ENCODE measurements at regions not wholly inside any gene's neighbourhood (a gene's known extent, or its start where the extent isn't known, plus 50 kb on each side); places are given as distances from the start of the nearest gene placed in this dataset.

DNA sequence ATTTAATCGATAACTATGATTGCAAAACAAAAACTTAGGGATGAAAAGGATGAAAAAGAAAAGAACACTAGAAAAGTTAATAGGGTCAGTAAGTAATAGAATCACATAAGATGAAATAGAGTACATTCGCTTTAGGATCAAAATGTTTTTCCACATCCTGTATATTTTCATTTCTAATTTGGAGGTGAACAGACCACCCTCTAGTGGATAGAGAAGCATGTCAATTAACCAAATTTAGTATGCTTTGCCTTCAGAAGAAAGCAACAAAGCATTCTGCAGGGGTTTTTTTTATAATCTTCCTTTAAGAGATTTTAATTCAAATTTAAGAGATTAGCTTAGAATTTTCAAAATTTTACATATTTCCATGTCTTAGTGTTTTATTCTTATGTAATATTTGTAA lies 611.0 kb upstream of the SGCG start:
- Mint-ChIP-seq H3K9me3 (ENCODE audit: low read depth) (peaks cover 3% of the 10 kb centered on the region), H3K4me3 (ENCODE audit: unreplicated experiment) (no peak overlapping the region), H3K4me1 (ENCODE audit: low read depth) (no peaks in the 10 kb centered on the region), H3K27ac (ENCODE audit: unreplicated experiment) (no peak overlapping the region), H3K27me3 (ENCODE audit: low read depth) (no peaks in the 10 kb centered on the region), H3K36me3 (ENCODE audit: low read depth) (no peaks in the 10 kb centered on the region)
- TF ChIP-seq, protein P1, sequence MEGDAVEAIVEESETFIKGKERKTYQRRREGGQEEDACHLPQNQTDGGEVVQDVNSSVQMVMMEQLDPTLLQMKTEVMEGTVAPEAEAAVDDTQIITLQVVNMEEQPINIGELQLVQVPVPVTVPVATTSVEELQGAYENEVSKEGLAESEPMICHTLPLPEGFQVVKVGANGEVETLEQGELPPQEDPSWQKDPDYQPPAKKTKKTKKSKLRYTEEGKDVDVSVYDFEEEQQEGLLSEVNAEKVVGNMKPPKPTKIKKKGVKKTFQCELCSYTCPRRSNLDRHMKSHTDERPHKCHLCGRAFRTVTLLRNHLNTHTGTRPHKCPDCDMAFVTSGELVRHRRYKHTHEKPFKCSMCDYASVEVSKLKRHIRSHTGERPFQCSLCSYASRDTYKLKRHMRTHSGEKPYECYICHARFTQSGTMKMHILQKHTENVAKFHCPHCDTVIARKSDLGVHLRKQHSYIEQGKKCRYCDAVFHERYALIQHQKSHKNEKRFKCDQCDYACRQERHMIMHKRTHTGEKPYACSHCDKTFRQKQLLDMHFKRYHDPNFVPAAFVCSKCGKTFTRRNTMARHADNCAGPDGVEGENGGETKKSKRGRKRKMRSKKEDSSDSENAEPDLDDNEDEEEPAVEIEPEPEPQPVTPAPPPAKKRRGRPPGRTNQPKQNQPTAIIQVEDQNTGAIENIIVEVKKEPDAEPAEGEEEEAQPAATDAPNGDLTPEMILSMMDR (IDR thresholded peaks at IDR 0.05) = peak; percentile 67
- no peak for DNase-seq (ENCODE audit: low spot score)

DNA sequence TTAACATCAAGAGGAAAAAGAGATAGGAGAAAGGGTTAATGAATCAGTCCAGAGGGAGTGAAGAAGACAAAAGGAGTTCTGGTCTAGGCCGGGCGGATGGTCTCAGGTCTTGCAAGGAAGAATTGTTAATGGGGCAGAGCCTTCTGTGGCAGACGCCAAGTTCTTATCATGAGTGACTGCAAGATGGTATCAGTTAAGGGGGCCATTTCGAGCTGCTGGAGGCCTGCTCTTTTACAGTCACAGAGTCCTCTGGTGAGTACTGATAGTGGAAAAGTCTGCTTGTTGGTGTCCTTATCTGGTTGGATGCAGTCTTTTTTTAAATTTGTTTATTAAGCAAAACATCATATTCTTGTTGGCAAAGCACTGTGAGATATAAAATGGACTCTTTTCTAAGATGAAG lies 590.9 kb upstream of the SGCG start:
- Mint-ChIP-seq H3K9me3 (ENCODE audit: low read depth) (peaks cover 7% of the 10 kb centered on the region), H3K27me3 (ENCODE audit: low read depth) (peaks cover 2% of the 10 kb centered on the region)
- TF ChIP-seq, protein P1 (IDR thresholded peaks at IDR 0.05) = no peak

DNA sequence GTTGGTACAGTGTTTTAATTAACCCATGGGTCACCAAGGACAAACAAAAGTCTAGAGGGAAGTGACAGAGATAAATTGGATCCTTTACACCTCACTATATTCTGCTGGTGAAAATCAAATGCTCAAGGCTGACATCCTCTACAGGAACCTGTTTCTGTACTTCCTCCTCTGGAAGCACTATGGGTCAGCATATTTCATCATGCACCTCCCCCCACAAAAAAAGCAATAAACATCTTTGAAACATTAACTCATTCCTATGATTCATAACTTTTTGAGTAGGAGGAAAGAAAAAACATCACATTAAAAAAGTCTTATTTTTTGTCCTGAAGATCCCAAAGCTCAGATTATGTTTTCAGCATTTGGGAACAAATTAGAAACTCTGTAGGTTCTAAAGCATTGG lies 588.3 kb upstream of the SGCG start:
- H3K4me3 Mint-ChIP-seq (ENCODE audit: unreplicated experiment) = no peak overlapping the region
- no peaks in the 10 kb centered on the region for H3K36me3 Mint-ChIP-seq (ENCODE audit: low read depth)
- H3K9me3 Mint-ChIP-seq (ENCODE audit: low read depth) = no peaks in the 10 kb centered on the region
- H3K27me3 Mint-ChIP-seq (ENCODE audit: low read depth) = no peaks in the 10 kb centered on the region
- no peak overlapping the region for H3K27ac Mint-ChIP-seq (ENCODE audit: unreplicated experiment)
- peaks cover 10% of the 10 kb centered on the region for H3K4me1 Mint-ChIP-seq (ENCODE audit: low read depth)
- TF ChIP-seq, protein P1 (IDR thresholded peaks at IDR 0.05) = no peak
- DNase-seq (ENCODE audit: low spot score) = no peak

More for the DNA sequence above, 590.9 kb upstream of the SGCG start:
- H3K4me3 Mint-ChIP-seq (ENCODE audit: unreplicated experiment) = no peak overlapping the region
- H3K36me3 Mint-ChIP-seq (ENCODE audit: low read depth) = peaks cover 3% of the 10 kb centered on the region
- peaks cover 5% of the 10 kb centered on the region for H3K4me1 Mint-ChIP-seq (ENCODE audit: low read depth)
- no peak overlapping the region for H3K27ac Mint-ChIP-seq (ENCODE audit: unreplicated experiment)
- DNase-seq (ENCODE audit: low spot score) = no peak

DNA sequence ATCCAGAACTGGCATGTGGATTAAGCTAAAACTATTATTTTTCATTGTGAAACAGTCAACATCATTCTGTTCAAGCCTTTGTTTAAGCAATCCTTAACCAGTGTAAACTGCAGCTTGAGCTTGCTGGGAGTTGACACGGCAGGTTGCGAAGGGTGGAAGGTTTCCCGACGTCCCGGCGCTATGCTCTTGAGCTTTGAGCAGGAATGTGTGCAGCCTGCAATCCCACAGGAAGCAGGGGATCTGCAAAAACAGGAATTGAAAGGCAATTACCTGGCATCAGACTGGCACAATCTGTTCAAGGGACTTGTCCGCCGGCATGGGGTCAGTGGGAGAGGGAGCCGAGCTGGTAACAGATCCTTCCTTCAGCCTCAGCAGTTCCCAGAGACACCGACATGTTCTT lies 586.7 kb upstream of the SGCG start:
- Mint-ChIP-seq H3K36me3 (ENCODE audit: low read depth) (no peaks in the 10 kb centered on the region), H3K4me3 (ENCODE audit: unreplicated experiment) (no peak overlapping the region), H3K27ac (ENCODE audit: unreplicated experiment) (no peak overlapping the region), H3K4me1 (ENCODE audit: low read depth) (peaks cover 10% of the 10 kb centered on the region), H3K27me3 (ENCODE audit: low read depth) (no peaks in the 10 kb centered on the region), H3K9me3 (ENCODE audit: low read depth) (no peaks in the 10 kb centered on the region)
- no peak for DNase-seq (ENCODE audit: low spot score)
- TF ChIP-seq, protein P1 (IDR thresholded peaks at IDR 0.05) = no peak

DNA sequence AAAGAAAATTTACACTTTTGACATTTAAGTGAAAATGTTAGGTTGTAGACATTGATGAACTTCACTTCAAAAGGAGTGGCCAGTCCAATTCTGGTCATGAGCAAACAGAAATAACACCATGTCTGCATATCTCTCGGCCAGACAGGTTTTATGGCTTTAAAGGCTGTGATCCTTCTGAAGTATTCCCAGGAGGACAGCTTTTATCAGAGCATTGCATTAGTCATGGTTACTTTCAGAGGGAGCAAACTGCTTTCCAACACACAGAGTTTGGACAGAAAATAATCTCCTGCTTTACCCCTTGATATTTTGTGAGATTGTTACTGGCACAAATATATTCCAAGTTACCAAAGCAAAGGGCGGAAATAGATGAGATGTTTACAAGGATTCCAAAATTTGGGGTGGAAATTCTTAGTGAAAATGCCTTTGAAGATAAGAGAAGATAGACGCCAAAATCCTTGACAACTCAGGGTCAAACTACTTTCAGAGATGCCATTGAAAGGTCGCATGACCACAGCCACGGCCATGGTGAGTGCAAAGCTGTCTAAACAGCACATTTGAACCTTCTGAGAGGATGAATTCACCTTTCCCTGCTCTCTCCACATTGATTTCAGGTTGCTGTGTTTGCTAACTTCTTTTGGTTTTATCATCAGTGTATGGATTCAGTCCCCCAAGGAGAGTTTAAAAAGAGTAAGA lies 584.5 kb upstream of the SGCG start:
- TF ChIP-seq, protein P1 (IDR thresholded peaks at IDR 0.05) = no peak
- DNase-seq (ENCODE audit: low spot score) = no peak
- Mint-ChIP-seq H3K36me3 (ENCODE audit: low read depth) (no peaks in the 10 kb centered on the region), H3K27ac (ENCODE audit: unreplicated experiment) (no peak overlapping the region), H3K4me1 (ENCODE audit: low read depth) (peaks cover 10% of the 10 kb centered on the region), H3K4me3 (ENCODE audit: unreplicated experiment) (no peak overlapping the region), H3K27me3 (ENCODE audit: low read depth) (no peaks in the 10 kb centered on the region), H3K9me3 (ENCODE audit: low read depth) (no peaks in the 10 kb centered on the region)
